Sciatic nerve (tissue), 2 donors: ENCODE measurements at regions not wholly inside any gene's neighbourhood (a gene's known extent, or its start where the extent isn't known, plus 50 kb on each side); places are given as distances from the start of the nearest gene placed in this dataset.

Experiments
- ATAC-seq: fragments of 200-7000 bp; cut with Tn5 transposase; one replicate; pipeline ENCODE4 v1.9.1; 2020; ENCODE audit warnings: mild to moderate bottlenecking, moderate library complexity
- DNase-seq: peaks from one replicate; pipeline ENCODE4 v3.0.0-alpha.2; 2020; ENCODE audit warnings: low spot score
- intact Hi-C: fragments of 100-400 bp; cut with DNase I; formaldehyde crosslinking; loops from one replicate; pipeline ENCODE4 v1.14.2; 2022
- donor health status: DM: no; HTN: no; CAD: no.
- donor health status: DM: no; HTN: no; CAD: no.

- no peak for DNase-seq
- no peak for ATAC-seq
- intact Hi-C loops, result no loop called here
Observed at GRCh38 chr2:103887625-103888024, 966.3 kb upstream of the POU3F3 start.

- intact Hi-C loops, result no loop called here
- ATAC-seq (no peak), DNase-seq (no peak)
Observed at GRCh38 chr2:103896182-103896581, 957.7 kb upstream of the POU3F3 start.

GRCh38 chr2:103898561-103898960, 955.4 kb upstream of the POU3F3 start:
- intact Hi-C loops, result no loop called here
- DNase-seq (no peak), ATAC-seq (no peak)

GRCh38 chr2:103902347-103902746, 951.6 kb upstream of the POU3F3 start:
- ATAC-seq, result no peak
- DNase-seq, result no peak
- intact Hi-C loops, result loop anchor here (5.0 kb wide), 1 partner anchor 665 kb away; no protein-coding TSS in a partner anchor

GRCh38 chr2:103921161-103921560, 932.8 kb upstream of the POU3F3 start:
- no peak for ATAC-seq
- DNase-seq, result no peak
- intact Hi-C loops, result no loop called here

- DNase-seq, result no peak
- no peak for ATAC-seq
- intact Hi-C loops, result no loop called here
Observed at GRCh38 chr2:103942199-103942598, 911.7 kb upstream of the POU3F3 start.

- DNase-seq (no peak), ATAC-seq (no peak)
- intact Hi-C loops, result no loop called here
Observed at GRCh38 chr2:103945083-103945482, 908.8 kb upstream of the POU3F3 start.

- DNase-seq, result no peak
- intact Hi-C loops, result no loop called here
- ATAC-seq, result no peak
Observed at GRCh38 chr2:103959174-103960128, 894.5 kb upstream of the POU3F3 start.

- intact Hi-C loops, result no loop called here
- DNase-seq (no peak), ATAC-seq (no peak)
Observed at GRCh38 chr2:103960129-103960513, 893.8 kb upstream of the POU3F3 start.

- no peak for ATAC-seq
- intact Hi-C loops, result no loop called here
- no peak for DNase-seq
Observed at GRCh38 chr2:103960951-103961350, 893.0 kb upstream of the POU3F3 start.

GRCh38 chr2:103961862-103962261, 892.1 kb upstream of the POU3F3 start:
- intact Hi-C loops, result no loop called here
- no peak for DNase-seq
- ATAC-seq, result no peak

GRCh38 chr2:103962670-103963069, 891.2 kb upstream of the POU3F3 start:
- intact Hi-C loops, result no loop called here
- DNase-seq (no peak), ATAC-seq (no peak)

- intact Hi-C loops, result no loop called here
- ATAC-seq, result no peak
Observed at GRCh38 chr2:103963146-103963725, 890.7 kb upstream of the POU3F3 start.

GRCh38 chr2:103977241-103977640, 876.7 kb upstream of the POU3F3 start:
- DNase-seq (no peak), ATAC-seq (no peak)
- intact Hi-C loops, result no loop called here

More at GRCh38 chr2:103963146-103963725, 890.7 kb upstream of the POU3F3 start:
- no peak for DNase-seq

GRCh38 chr2:103977668-103978067, 876.2 kb upstream of the POU3F3 start:
- no peak for ATAC-seq
- intact Hi-C loops, result no loop called here

GRCh38 chr2:103980401-103980800, 873.5 kb upstream of the POU3F3 start:
- DNase-seq (no peak), ATAC-seq (no peak)
- intact Hi-C loops, result no loop called here

More at GRCh38 chr2:103977668-103978067, 876.2 kb upstream of the POU3F3 start:
- DNase-seq, result no peak

- DNase-seq (no peak), ATAC-seq (no peak)
- intact Hi-C loops, result no loop called here
Observed at GRCh38 chr2:103982691-103983090, 871.2 kb upstream of the POU3F3 start.

GRCh38 chr2:103986001-103986400, 867.9 kb upstream of the POU3F3 start:
- ATAC-seq (no peak), DNase-seq (no peak)
- intact Hi-C loops, result no loop called here

GRCh38 chr2:103991591-103991990, 862.3 kb upstream of the POU3F3 start:
- no peak for ATAC-seq
- no peak for DNase-seq

GRCh38 chr2:104004821-104005220, 849.1 kb upstream of the POU3F3 start:
- DNase-seq (no peak), ATAC-seq (no peak)
- intact Hi-C loops, result no loop called here

More at GRCh38 chr2:103991591-103991990, 862.3 kb upstream of the POU3F3 start:
- intact Hi-C loops, result no loop called here
